IMR-90 (cell line): ENCODE measurements at regions not wholly inside any gene's neighbourhood (a gene's known extent, or its start where the extent isn't known, plus 50 kb on each side); places are given as distances from the start of the nearest gene placed in this dataset.

Experiments used
- CEBPB ChIP-seq: IDR thresholded peaks from 2 replicates; pipeline ENCODE4 v1.6.1; 2012; ENCODE audit warnings: low read depth, low read length, improper control_type of control experiment
- MAZ ChIP-seq: IDR thresholded peaks from 2 replicates; pipeline ENCODE4 v1.6.1; 2012; ENCODE audit warnings: low read depth, mild to moderate bottlenecking, low read length, improper control_type of control experiment, moderate library complexity, borderline replicate concordance
- MXI1 ChIP-seq: IDR thresholded peaks from 2 replicates; pipeline ENCODE4 v1.6.1; 2012; ENCODE audit warnings: low read depth, mild to moderate bottlenecking, low read length, moderate library complexity, borderline replicate concordance
- POLR2A ChIP-seq: IDR thresholded peaks from 2 replicates; pipeline ENCODE4 v1.6.1; 2012; ENCODE audit warnings: mild to moderate bottlenecking, low read depth, low read length
- RAD21 ChIP-seq: IDR thresholded peaks from 2 replicates; pipeline ENCODE4 v1.6.1; 2012; ENCODE audit warnings: low read length, improper control_type of control experiment
- TF ChIP-seq, protein P1 (sequence below): conservative IDR thresholded peaks from 2 replicates; pipeline ENCODE4 v1.5.1; 2012; ENCODE audit warnings: mild to moderate bottlenecking, low read depth, low read length, improper control_type of control experiment

DNA sequence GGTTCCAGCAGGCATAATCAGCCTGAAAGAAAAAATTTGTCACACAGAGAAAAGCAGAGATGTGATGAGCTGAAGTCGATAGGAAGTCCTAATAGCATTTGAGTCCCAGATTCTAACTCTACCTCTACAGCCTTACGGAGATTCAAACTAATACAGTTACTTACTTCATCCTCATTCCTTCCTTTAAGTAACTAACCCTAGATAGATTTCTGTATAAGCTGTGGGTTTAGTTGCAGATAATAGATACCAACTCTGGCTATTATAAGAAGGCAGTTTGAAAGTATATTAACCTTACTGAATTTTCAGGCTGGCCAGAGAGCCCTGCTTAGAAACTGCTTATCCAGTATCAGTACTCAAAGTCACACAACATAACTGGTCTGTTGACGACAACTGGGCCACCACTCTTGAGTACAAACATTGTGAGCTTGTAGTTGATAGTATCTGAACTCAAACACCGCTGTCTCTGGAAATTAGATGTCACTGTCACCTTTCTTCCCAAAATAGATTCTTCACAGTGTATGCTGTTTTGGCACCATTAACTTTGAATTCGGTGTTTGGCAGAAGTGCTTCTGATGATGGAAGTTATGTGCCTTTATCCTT, 484.3 kb downstream of the DIPK2A start:
- TF ChIP-seq MXI1 (no peak), POLR2A (no peak), MAZ (no peak), CEBPB (no peak), RAD21 (no peak)
- TF ChIP-seq, protein P1, sequence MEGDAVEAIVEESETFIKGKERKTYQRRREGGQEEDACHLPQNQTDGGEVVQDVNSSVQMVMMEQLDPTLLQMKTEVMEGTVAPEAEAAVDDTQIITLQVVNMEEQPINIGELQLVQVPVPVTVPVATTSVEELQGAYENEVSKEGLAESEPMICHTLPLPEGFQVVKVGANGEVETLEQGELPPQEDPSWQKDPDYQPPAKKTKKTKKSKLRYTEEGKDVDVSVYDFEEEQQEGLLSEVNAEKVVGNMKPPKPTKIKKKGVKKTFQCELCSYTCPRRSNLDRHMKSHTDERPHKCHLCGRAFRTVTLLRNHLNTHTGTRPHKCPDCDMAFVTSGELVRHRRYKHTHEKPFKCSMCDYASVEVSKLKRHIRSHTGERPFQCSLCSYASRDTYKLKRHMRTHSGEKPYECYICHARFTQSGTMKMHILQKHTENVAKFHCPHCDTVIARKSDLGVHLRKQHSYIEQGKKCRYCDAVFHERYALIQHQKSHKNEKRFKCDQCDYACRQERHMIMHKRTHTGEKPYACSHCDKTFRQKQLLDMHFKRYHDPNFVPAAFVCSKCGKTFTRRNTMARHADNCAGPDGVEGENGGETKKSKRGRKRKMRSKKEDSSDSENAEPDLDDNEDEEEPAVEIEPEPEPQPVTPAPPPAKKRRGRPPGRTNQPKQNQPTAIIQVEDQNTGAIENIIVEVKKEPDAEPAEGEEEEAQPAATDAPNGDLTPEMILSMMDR, result no peak
